ENCODE measurements at regions not wholly inside any gene's neighbourhood (a gene's known extent, or its start where the extent isn't known, plus 50 kb on each side); places are given as distances from the start of the nearest gene placed in this dataset.

DNA sequence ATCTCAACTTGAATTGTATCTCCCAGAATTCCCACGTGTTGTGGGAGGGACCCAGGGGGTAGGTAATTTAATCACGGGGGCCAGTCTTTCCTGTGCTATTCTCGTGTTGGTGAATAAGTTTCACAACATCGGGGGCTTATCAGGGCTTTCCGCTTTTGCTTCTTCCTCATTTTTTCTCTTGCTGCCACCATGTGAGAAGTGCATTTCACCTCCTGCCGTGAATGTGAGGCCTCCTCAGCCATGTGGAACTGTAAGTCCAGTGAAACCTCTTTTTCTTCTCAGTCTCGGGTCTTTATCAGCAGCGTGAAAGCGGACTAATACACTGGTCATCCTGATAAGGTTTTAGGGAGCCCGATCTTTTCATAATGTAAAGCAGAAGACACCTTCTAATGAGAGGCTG is 687.0 kb upstream of the FTMT start:
- Histone ChIP-seq H3K4me1 (ENCODE audit: control insufficient read depth in 3 of 3, insufficient read depth in 2 of 3, low read depth in 1 of 3, low read length in 2 of 3) (no peaks in the 10 kb centered on the region), H3K9me3 (ENCODE audit: control insufficient read depth in 2 of 2, insufficient read depth in 1 of 2, low read depth in 1 of 2, low read length in 1 of 2) (no peaks in the 10 kb centered on the region), H3K27me3 (ENCODE audit: control insufficient read depth in 3 of 3, insufficient read depth in 3 of 3, low read length in 3 of 3) (no peaks in the 10 kb centered on the region), H3K27ac (ENCODE audit: low read depth in 1 of 3, low read length in 2 of 3) (no peak overlapping the region), H3K36me3 (ENCODE audit: control insufficient read depth in 3 of 3, insufficient read depth in 2 of 3, low read depth in 1 of 3, low read length in 3 of 3) (no peaks in the 10 kb centered on the region), H3K4me3 (ENCODE audit: low read depth in 1 of 3, low read length in 3 of 3) (no peak overlapping the region)
- DNase-seq (no peak), FAIRE-seq (no peak)
- 71 to 72% (median 71%) methylated on average over 10 of the region's 10 CpGs for WGBS, 3 donors

DNA sequence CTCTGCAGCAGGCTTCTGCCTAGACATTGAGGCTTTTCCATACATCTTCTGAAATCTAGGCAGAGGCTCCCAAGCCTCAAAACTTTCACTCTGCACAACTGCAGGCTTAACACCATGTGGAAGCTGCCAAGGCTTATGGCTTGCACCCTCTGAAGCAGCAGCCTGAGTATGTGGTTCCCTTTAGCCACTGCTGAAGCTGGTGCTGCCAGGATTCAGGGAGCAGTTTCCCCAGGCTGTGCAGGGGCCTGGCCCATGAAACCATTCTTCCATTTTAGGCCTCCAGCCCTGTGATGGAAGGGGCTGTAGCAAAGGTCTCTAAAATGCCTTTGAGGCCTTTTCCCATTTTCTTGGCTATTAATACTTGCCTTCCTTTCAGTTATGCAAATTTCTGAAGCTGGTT is 680.3 kb upstream of the FTMT start:
- H3K27me3 ChIP-seq (ENCODE audit: control insufficient read depth in 3 of 3, insufficient read depth in 3 of 3, low read length in 3 of 3) = no peaks in the 10 kb centered on the region
- H3K4me3 ChIP-seq (ENCODE audit: low read depth in 1 of 3, low read length in 3 of 3) = no peak overlapping the region
- H3K9me3 ChIP-seq (ENCODE audit: control insufficient read depth in 2 of 2, insufficient read depth in 1 of 2, low read depth in 1 of 2, low read length in 1 of 2) = no peaks in the 10 kb centered on the region
- H3K4me1 ChIP-seq (ENCODE audit: control insufficient read depth in 3 of 3, insufficient read depth in 2 of 3, low read depth in 1 of 3, low read length in 2 of 3) = no peaks in the 10 kb centered on the region
- no peaks in the 10 kb centered on the region for H3K36me3 ChIP-seq (ENCODE audit: control insufficient read depth in 3 of 3, insufficient read depth in 2 of 3, low read depth in 1 of 3, low read length in 3 of 3)
- DNase-seq = no peak
- FAIRE-seq = no peak
- H3K27ac ChIP-seq (ENCODE audit: low read depth in 1 of 3, low read length in 2 of 3) = no peak overlapping the region

DNA sequence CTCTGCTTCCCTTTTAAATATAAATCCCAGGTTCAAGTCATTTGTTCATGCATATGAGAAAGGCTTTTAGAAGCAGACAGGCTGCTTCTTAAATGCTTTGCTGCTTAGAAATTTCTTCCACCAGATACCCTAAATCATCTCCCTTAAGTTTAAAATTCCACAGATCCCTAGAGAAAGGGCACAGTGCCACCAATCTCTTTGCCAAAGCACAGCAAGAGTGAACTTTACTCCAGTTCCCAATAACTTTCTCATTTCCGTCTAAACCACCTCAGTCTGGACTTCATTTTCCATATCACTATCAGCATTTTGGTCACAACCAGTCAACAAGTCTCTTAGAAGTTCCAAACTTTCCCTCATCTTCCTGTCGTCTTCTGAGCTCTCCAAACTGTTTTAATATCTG is 679.8 kb upstream of the FTMT start:
- FAIRE-seq (no peak), DNase-seq (no peak)
- no peak overlapping the region for H3K4me3 ChIP-seq (ENCODE audit: low read depth in 1 of 3, low read length in 3 of 3)
- 47 to 65% (median 55%) methylated on average over 2 of the region's 2 CpGs for WGBS, 3 donors
- H3K27ac ChIP-seq (ENCODE audit: low read depth in 1 of 3, low read length in 2 of 3) = no peak overlapping the region
- H3K27me3 ChIP-seq (ENCODE audit: control insufficient read depth in 3 of 3, insufficient read depth in 3 of 3, low read length in 3 of 3) = no peaks in the 10 kb centered on the region
- no peaks in the 10 kb centered on the region for H3K36me3 ChIP-seq (ENCODE audit: control insufficient read depth in 3 of 3, insufficient read depth in 2 of 3, low read depth in 1 of 3, low read length in 3 of 3)
- no peaks in the 10 kb centered on the region for H3K4me1 ChIP-seq (ENCODE audit: control insufficient read depth in 3 of 3, insufficient read depth in 2 of 3, low read depth in 1 of 3, low read length in 2 of 3)
- H3K9me3 ChIP-seq (ENCODE audit: control insufficient read depth in 2 of 2, insufficient read depth in 1 of 2, low read depth in 1 of 2, low read length in 1 of 2) = no peaks in the 10 kb centered on the region

GRCh38 chr5:121174351-121174750 is 677.3 kb upstream of the FTMT start:
- Histone ChIP-seq H3K36me3 (ENCODE audit: control insufficient read depth in 3 of 3, insufficient read depth in 2 of 3, low read depth in 1 of 3, low read length in 3 of 3) (no peaks in the 10 kb centered on the region), H3K4me3 (ENCODE audit: low read depth in 1 of 3, low read length in 3 of 3) (no peak overlapping the region), H3K4me1 (ENCODE audit: control insufficient read depth in 3 of 3, insufficient read depth in 2 of 3, low read depth in 1 of 3, low read length in 2 of 3) (no peaks in the 10 kb centered on the region), H3K9me3 (ENCODE audit: control insufficient read depth in 2 of 2, insufficient read depth in 1 of 2, low read depth in 1 of 2, low read length in 1 of 2) (no peaks in the 10 kb centered on the region), H3K27me3 (ENCODE audit: control insufficient read depth in 3 of 3, insufficient read depth in 3 of 3, low read length in 3 of 3) (no peaks in the 10 kb centered on the region), H3K27ac (ENCODE audit: low read depth in 1 of 3, low read length in 2 of 3) (no peak overlapping the region)
- DNase-seq (no peak), FAIRE-seq (no peak)
- 23 to 25% (median 24%) methylated on average over 1 of the region's 1 CpG for WGBS, 3 donors

- no peak for DNase-seq
- no peak for FAIRE-seq
- no peak overlapping the region for H3K27ac ChIP-seq (ENCODE audit: low read depth in 1 of 3, low read length in 2 of 3)
- no peaks in the 10 kb centered on the region for H3K27me3 ChIP-seq (ENCODE audit: control insufficient read depth in 3 of 3, insufficient read depth in 3 of 3, low read length in 3 of 3)
- H3K9me3 ChIP-seq (ENCODE audit: control insufficient read depth in 2 of 2, insufficient read depth in 1 of 2, low read depth in 1 of 2, low read length in 1 of 2) = no peaks in the 10 kb centered on the region
- no peaks in the 10 kb centered on the region for H3K36me3 ChIP-seq (ENCODE audit: control insufficient read depth in 3 of 3, insufficient read depth in 2 of 3, low read depth in 1 of 3, low read length in 3 of 3)
- H3K4me3 ChIP-seq (ENCODE audit: low read depth in 1 of 3, low read length in 3 of 3) = no peak overlapping the region
- 76 to 84% (median 80%) methylated on average over 3 of the region's 3 CpGs for WGBS, 3 donors
- no peaks in the 10 kb centered on the region for H3K4me1 ChIP-seq (ENCODE audit: control insufficient read depth in 3 of 3, insufficient read depth in 2 of 3, low read depth in 1 of 3, low read length in 2 of 3)
Observed at GRCh38 chr5:121175986-121176385, 675.7 kb upstream of the FTMT start.

DNA sequence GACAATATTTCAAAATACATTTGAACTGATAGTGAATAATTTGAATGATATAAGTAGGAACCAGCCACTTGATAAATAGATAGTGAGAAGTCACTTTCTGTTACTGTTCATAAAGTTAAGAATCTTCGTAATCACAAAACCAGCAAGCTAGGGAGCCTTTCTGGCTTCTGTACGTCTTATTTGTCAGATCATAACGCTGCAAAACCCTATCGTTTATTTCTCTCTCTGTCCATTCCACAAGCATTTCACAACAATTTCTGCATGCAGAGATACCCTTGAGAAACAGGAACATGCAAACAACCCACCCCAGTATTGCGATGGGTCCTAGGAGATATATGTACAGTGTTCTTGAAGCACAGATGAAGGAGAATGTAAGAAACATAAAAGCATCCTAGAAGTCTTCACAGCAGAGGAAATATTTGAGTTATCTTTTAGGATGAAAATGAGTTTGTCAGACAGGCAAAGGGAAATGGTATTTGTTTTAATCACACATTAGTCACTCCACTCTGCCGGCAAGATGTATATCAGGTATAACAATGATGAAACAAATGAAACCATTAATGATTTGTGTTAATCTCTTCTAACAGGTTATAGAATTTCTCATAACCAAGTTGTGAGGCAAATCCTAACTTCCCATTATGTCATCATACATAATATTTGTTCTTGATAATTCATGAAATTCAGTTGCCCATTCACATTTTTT is 668.7 kb upstream of the FTMT start:
- Histone ChIP-seq H3K9me3 (ENCODE audit: control insufficient read depth in 2 of 2, insufficient read depth in 1 of 2, low read depth in 1 of 2, low read length in 1 of 2) (no peaks in the 10 kb centered on the region), H3K27ac (ENCODE audit: low read depth in 1 of 3, low read length in 2 of 3) (no peak overlapping the region), H3K36me3 (ENCODE audit: control insufficient read depth in 3 of 3, insufficient read depth in 2 of 3, low read depth in 1 of 3, low read length in 3 of 3) (no peaks in the 10 kb centered on the region), H3K27me3 (ENCODE audit: control insufficient read depth in 3 of 3, insufficient read depth in 3 of 3, low read length in 3 of 3) (no peaks in the 10 kb centered on the region), H3K4me3 (ENCODE audit: low read depth in 1 of 3, low read length in 3 of 3) (no peak overlapping the region), H3K4me1 (ENCODE audit: control insufficient read depth in 3 of 3, insufficient read depth in 2 of 3, low read depth in 1 of 3, low read length in 2 of 3) (no peaks in the 10 kb centered on the region)
- WGBS, 3 donors = 73 to 81% (median 75%) methylated on average over 6 of the region's 6 CpGs
- FAIRE-seq = no peak
- no peak for DNase-seq

GRCh38 chr5:121188849-121189248 is 662.8 kb upstream of the FTMT start:
- Histone ChIP-seq H3K4me3 (ENCODE audit: low read depth in 1 of 3, low read length in 3 of 3) (no peak overlapping the region), H3K9me3 (ENCODE audit: control insufficient read depth in 2 of 2, insufficient read depth in 1 of 2, low read depth in 1 of 2, low read length in 1 of 2) (no peaks in the 10 kb centered on the region), H3K27me3 (ENCODE audit: control insufficient read depth in 3 of 3, insufficient read depth in 3 of 3, low read length in 3 of 3) (no peaks in the 10 kb centered on the region), H3K4me1 (ENCODE audit: control insufficient read depth in 3 of 3, insufficient read depth in 2 of 3, low read depth in 1 of 3, low read length in 2 of 3) (no peaks in the 10 kb centered on the region), H3K36me3 (ENCODE audit: control insufficient read depth in 3 of 3, insufficient read depth in 2 of 3, low read depth in 1 of 3, low read length in 3 of 3) (no peaks in the 10 kb centered on the region), H3K27ac (ENCODE audit: low read depth in 1 of 3, low read length in 2 of 3) (no peak overlapping the region)
- FAIRE-seq (no peak), DNase-seq (no peak)
- 67 to 84% (median 71%) methylated on average over 3 of the region's 3 CpGs for WGBS, 3 donors

GRCh38 chr5:121189342-121190305 is 662.1 kb upstream of the FTMT start:
- FAIRE-seq = no peak
- WGBS, 3 donors = 53 to 56% (median 53%) methylated on average over 4 of the region's 4 CpGs
- no peaks in the 10 kb centered on the region for H3K9me3 ChIP-seq (ENCODE audit: control insufficient read depth in 2 of 2, insufficient read depth in 1 of 2, low read depth in 1 of 2, low read length in 1 of 2)

More at GRCh38 chr5:121189342-121190305, 662.1 kb upstream of the FTMT start:
- Histone ChIP-seq H3K36me3 (ENCODE audit: control insufficient read depth in 3 of 3, insufficient read depth in 2 of 3, low read depth in 1 of 3, low read length in 3 of 3) (no peaks in the 10 kb centered on the region), H3K27me3 (ENCODE audit: control insufficient read depth in 3 of 3, insufficient read depth in 3 of 3, low read length in 3 of 3) (no peaks in the 10 kb centered on the region), H3K4me1 (ENCODE audit: control insufficient read depth in 3 of 3, insufficient read depth in 2 of 3, low read depth in 1 of 3, low read length in 2 of 3) (no peaks in the 10 kb centered on the region), H3K27ac (ENCODE audit: low read depth in 1 of 3, low read length in 2 of 3) (no peak overlapping the region), H3K4me3 (ENCODE audit: low read depth in 1 of 3, low read length in 3 of 3) (no peak overlapping the region)
- peak in 1 of 2 donors; percentile 20 for DNase-seq
